8988T (cell line): ENCODE measurements at regions not wholly inside any gene's neighbourhood (a gene's known extent, or its start where the extent isn't known, plus 50 kb on each side); places are given as distances from the start of the nearest gene placed in this dataset.

ENCODE experiments used
- DNase-seq: peaks from one replicate; pipeline ENCODE4 v3.0.0; 2011

DNA sequence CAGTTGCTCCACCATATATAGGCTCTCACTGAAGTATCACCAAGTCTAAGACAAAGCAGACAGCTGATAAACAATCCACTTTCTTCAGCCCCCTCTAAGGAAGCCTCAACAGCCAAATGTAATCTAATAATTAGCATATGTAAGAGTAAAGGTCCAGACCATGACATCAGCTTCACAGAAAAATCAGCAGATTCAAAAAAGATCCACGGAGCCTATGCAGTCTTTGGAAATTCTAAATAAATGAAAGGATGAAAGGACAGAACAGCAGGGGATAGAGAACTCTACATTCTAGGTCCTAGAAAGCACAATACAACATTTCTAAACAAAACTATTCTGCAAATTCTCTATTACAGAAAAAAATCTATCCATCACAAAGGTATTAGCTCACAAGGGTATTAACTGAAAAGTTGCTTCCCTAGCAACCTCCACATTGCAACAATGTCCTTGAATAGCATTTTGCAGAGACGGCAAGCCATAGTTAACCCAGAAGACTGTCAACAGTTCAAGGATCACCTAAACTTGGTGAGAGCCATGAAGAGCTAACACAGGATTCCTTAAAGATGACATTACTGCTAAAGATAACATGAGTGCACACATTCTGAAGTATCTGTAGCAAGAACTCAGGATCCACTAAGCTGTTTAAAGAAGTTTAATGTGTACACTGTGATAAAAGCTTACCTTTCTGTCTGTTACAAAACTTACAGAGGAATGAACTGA is 74.3 kb downstream of the SIPA1L2 start:
- no peak for DNase-seq

DNA sequence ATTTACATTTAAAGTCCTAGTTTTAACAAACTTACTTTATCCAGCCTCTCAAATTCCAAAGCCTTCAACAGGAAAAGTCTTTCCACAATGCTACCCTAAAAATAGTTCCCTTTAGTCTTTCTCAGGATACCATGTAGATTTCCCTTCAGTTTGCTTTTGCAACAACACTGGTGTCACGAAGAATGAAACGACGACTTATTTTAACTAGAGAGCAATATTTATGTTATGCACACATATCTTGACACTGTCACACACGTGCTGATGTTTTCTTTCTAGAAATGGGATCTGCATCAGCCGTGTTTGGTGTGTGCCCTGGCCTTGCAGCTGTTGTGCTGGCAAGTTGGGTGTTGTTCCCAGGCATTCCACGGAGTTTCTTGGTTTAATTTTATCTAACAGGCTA is 75.5 kb downstream of the SIPA1L2 start:
- no peak for DNase-seq

DNA sequence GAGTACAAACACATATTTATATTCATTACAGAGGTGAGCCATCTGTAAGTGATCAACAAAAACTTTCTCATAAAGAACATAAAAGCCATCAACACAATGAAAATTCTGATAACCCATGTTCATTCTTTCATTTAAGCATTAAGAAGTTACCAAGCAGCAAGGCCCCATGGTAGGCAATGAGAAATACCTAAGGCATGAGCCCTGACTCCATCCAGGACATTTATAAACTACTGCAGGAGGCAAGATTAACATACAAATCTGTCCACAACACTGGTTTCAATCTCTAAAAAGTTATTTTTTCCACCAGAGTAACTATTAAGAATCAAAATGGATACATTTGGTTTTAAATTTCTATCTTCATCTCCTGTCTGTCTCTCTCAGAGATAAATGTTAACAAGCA is 76.1 kb downstream of the SIPA1L2 start:
- DNase-seq = no peak

DNA sequence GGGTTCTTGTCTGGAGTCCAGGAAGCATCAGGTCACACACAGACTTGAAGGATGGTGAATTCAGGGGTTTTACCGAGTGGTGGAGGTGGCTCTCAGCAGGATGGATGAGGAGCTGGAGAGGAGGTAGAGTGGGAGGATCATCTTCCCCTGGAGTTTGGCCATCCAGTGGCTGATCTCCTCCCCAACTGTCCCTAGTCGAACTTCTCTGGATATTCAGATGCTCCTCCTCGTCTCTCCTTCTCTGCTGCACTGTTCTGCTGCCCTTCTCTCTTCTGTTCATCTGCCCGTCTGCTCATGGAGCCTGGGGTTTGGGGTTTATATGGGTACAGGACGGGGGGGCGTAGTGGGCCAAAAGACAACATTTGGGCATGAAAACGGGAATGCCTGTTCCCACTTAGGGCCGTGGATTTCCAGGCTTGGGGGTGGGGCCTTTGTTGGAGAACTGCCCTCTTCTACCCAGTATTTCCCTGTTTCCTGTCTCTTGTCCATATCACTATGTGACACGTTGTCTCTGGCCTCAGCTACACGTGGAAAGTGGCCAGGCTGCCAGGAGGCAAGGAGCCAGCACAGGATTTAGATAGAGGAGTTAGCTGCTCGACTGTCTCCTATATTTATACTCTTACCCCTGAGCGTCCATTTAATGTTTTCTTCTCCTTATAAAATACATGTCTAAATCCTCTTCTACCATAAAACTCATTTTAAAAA is 76.7 kb downstream of the SIPA1L2 start:
- DNase-seq = no peak

DNA sequence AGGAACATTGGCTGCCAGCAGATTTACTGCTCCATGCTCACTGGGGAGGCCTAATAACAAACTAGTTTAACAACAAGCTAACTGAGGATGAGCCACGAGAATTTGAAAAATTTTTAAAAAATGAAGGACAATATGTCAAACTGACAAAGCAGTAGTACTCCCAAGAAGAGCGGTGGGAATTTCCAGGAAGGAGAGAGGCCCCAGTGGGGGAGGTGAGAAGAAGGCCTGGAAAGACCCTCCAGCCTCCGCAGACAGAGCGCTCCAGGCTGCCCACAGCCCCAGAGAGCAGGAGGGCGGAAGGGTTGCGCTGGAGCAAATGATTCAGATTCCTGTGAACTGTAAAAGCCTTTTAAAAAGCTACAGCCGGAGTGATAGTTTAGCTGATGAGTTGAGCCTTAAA is 78.5 kb downstream of the SIPA1L2 start:
- DNase-seq = no peak

DNA sequence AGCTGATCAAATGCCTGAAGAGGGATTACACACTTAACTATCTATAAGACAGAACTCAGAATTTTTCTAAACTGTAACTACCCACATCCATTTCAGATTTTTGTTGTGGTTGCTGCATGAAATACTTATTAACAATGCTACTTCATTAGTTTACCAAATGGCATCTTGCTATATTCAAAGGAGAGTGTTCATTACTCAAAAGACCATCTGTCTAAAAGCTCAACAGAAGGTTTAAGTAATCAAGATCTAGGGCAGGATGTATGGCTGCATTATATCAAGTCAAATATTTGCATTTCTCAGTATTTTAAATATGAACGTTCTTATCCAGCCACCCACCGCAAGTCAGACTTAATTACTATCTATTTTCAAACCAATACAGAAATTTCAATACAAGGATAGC is 79.9 kb downstream of the SIPA1L2 start:
- no peak for DNase-seq

DNA sequence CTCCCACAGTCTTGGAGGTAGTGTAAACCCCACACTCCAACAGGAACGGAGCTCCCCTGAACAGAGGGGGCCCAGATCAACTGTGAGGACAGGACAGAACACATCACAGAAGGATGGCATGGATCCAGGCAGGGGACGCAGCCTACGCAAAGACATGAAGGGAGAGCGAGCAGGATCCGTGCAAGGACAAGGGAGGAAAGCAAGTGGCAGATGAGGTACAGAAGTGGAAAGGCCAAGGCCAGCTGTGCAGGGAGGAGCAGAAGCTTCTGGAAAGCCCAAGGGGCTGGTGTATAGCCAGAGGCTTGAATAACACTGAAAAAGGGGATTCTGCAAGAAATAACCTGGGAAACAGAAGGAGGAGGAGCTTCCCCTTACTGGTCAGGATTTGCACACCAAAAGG is 81.2 kb downstream of the SIPA1L2 start:
- no peak for DNase-seq

DNA sequence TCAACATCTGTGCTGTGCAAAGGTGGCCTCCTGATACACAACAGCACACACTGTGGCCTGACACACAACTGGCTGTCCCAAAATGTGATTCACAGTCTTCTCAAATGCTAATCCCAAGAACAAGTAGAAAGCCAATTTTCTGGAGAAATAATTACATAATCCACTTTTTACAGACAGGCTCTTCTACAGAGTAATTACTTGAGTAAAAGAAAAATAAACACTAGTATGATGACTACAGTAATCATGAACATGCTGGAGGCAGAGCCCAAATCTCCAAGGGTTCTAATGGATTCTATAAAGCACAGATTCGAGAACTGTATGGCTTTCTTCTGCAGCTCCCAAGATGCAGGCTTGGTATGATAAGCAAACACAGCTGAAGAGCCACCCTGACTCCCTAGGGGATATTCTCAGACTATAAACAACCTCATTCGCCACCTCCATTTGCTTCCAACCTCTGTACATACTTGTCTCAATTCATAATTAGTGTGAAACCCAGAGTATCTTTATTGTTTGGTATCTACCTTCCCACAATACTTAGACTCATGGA is 81.9 kb downstream of the SIPA1L2 start:
- DNase-seq = no peak

DNA sequence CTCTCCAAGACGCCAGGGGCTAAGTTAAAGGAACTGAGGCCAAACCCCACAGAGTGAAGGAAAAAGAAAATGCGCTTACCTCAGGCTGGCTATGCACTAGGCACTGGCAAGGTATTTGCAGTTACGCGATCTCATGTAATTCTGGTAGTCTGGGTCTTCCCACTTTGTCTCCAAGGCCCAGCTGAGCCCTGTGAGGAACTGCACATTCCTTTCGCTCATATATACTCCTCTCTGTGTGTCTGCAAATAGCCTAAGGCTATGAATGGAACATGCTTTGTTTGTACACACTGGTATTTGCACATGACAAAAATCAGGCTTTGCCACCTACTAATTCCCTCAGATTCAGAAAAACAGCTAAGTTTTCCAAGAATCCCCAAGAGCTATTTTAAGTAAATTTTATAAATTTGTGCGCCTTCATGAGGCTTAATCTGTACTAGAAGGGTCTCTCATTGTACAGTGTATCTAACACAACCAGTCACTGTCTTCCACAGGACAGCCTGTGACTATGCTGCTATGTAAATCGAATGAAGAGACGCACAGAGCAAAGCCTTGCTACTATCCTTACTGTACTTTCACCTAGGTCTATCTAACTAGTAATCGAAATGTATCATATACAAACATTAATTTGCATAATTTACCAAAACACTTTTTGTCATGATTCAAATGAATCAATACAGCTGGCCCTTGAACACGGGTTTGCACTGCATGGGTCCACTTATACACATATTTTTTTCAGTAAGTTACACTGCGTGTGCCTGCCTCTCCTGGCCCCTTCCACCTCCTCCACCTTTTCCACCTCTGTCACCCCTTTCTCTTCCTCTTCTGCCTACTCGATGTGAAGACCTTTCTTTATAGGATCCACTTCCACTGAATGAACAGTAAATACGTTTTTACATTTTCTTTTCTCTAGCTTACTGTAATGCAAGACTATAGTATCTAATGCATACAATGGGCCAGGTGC is 87.0 kb downstream of the SIPA1L2 start:
- no peak for DNase-seq

DNA sequence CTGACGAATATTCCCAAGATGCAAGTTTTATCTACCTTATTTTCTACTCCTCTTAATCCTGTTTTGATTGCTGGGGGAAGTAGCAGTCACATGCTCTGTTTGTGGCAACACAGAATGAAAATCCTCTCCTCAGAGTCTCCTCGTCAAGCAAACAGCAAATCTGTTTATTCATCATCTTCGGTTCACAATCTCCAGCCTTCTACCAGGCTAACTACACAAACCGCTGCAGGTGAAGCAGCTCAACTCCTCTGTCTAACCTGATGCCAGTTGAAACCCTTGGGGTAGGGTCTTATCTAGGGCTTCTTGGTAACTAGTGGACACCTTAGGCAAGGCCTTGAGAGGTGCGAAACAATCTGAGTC is 91.0 kb downstream of the SIPA1L2 start:
- no peak for DNase-seq

DNA sequence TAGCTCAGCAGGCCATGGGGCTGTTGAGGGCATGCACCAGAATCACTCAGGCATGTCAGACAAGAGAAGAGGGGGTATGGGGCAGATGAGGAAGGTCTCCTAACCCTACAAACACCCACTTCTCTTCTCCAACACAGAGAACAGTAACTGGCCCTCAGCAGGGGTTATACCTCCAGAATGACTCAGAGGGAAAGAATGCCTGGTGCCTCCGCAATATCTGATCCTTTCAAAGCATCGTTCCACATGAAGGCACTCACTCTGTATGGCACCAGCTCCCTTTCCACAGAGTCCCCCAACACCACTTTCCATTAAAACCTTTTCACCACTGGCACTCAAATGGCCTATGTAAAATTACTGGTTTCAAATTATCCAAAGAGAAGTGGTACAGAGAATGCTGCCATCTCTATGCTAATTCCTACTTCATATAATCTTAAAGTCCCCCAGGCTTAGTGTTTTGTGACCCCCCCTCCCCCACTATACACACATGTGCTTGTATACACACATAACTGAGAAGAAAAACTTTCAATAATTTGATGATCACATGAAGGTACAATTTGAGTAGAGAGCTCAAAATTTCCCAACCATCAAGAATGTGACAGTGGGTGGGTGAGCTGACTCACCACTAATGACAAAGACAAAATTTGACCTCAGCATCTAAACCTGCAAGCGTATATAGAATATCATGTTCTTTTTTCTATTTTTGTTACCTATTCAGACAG is 91.5 kb downstream of the SIPA1L2 start:
- peak; percentile 19 for DNase-seq

DNA sequence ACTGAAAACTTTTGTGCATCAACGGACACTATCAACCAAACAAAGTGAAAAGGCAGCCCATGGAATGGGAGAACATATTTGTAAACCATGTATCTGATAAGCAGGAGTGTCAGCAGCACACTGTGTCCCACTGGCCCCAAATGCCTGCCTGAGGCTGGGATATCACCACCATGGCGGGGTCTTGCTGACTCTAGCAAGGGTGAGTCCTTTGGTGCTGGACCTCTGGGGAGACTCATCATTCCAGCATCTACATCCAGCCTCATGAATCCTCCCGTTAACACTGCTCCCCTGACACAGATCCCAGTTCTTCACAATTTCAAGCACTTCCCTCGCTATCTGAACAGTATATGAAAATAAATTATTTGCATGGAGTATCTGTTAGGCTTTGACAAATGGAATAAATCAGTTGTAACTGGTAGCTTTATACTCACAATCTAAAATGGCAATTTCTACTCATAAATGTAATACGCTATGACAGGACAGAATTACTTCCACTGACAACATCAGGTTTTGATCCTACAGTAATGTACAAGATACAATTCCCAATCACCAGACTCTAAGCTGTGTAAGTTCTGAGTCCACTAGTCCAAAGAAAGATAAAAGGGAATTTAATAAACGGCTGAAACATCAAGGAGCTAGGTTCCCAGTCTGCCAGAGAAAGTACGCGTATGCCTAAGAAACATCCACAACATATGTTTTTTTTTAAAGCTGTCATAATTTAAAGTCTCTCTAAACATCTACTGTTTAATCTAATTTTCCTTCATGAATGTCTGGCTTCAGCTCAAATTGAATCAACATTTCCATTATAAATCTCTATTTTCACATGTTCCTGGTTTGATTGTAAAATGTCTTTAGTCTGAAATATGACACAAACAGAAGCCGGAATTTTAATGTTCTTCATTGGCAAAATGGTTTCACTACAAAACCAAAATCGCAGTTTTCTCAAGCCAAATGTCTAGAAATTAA is 95.1 kb downstream of the SIPA1L2 start:
- DNase-seq = no peak

DNA sequence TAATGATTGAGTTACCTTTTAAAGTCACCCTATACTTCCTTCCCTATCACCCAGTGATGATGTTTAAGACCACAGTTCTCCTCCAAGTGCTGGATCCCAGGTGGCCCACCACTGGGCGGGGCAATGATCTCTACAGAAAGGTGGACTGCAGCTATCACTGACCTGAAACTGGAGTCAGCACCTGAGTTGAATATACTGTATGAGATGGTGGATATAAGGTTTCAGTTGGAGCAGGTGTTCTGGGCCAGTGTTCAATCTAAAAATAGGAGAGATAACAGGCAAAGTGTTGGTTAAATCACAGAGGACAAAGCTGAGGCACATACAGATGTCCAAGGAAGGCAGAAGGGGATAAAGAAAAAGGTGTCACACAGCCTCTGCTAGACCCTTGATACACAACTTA is 96.6 kb downstream of the SIPA1L2 start:
- no peak for DNase-seq

DNA sequence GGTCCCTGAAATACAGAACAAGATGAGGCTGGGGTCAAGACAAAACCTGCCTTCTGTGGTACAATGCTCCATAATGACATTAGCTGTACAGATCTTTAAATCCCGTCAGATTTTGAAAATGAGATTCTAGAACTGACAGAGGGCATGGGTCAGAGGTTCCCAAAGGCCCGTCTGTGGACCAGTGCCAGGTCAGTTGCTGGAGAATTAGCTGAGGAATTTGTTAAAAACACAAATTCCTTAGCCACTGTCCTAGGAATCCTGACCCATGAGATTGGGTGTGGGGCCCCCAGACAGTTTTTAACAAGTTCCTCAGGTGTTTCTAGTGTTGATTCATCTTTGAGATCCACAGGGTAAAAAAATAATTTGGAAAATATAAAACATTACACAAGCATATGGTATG is 97.0 kb downstream of the SIPA1L2 start:
- DNase-seq = no peak

DNA sequence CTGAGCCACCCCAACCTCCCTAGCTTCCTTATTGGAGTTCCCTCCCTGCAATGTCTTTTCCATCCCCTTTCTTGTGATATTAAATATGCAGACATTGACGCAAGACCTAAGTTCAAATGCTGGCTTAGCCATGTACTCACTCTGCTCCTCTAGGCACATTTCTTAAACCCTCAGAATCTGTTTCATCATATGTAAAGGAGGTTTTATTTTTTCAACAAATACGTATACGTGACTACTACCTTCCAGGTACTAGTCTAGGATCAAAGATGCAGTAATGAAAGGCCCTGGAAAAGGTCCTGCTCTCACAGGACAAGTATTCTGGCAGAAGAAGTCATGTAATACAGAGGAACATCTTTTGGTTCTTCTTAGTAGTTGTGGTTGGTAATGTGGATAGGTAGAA is 98.6 kb downstream of the SIPA1L2 start:
- DNase-seq = no peak

DNA sequence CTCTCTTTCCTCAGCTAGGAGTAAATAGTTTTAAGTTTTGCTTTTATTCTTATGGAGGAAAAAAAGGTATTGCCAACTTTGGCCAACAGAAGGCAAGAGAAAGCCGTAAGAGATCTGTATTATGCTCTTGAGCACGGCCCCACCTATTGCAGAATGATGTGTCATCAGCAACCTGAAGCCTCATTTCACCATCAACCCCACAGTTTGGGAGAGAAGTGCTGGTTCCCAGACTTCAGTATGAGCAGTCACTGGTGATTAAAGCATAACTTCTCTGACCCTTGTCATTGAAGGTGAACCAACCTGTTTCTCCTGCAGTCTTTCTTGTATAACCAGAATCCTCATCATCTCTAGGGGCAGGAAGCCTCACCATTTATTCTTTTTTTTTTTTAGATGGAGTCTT is 100.2 kb downstream of the SIPA1L2 start:
- DNase-seq = no peak

DNA sequence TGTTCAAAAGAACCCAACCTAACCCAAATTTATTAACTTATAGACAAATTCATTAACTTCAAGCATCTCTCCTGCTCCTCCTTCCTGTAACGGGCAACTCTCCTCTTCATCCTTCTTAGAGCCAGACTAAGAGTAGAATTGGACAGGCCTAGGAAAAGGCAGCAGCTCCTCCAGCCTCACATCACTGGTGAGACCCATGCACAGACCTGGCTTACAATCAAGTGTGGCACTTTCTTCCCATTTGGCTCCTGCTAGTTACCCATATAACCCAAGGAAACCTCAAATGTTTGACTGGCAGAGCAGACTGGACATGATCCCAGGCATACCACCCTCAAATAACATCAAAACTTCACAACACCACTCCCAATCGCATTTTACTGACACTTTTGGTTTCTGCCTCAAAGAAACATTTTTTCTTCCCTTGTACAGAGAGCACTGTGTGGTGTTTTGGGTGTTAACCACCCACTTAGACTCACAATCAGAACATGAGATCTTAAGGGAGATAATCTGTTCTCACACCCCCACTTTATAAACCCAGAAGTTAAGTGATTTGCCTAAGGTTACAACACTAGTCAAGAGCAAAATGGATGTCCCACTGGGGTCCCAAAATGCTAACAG is 101.4 kb downstream of the SIPA1L2 start:
- no peak for DNase-seq

DNA sequence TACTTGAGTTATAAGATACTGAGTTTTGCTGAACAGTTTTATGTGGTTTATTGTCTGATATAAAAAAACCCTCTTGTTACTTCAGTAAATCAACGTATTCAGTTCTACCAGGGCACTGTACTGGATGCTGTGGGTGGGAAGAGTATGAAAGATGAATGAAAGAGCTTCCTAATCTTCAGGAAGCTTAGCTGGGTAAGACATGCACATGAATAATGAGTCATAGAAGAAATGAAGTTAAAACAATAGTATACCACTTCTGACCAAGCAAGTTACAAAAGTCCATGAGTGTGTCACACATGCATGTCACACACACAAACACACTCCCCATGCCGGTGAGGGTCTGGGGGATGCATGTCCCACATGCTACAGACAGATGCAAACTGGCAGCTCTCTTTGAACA is 105.9 kb downstream of the SIPA1L2 start:
- no peak for DNase-seq

DNA sequence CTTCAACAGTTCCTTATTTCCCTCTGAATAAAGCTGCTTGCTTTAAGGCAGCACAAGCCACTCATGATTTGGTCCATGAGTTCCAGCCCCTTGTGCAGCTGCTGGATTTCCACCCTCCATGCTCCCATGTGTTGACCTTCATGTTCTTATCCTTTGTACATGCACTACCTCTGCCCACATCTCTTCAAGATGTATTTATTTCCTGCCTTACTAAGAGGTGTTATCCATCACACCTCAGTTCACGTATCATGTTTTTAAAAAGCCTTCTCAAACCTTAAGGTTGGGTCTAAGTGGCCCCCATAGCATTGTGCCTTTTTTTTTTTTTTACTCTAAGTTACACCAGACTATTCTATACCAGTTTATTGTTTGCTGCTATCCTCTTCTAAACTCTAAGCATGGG is 107.7 kb downstream of the SIPA1L2 start:
- DNase-seq = no peak

DNA sequence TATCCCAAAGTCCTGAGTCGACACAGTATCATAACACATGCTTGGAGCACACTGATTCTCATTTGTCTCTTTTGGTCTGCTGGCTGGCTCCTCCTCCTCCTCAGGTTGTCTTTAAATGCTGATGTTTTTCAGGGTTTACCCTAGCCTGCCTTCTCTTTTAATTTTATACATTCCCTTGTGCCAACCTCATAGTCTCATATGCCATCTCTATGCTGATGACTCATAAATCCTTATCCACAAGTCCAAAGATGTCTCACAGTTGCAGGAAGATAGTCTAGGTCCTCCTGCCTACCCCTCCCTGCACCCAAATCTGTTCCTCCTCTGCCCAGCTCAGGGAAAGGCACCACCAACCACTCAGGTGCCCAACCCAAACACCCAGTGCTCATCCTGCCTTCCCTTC is 108.3 kb downstream of the SIPA1L2 start:
- DNase-seq = no peak

DNA sequence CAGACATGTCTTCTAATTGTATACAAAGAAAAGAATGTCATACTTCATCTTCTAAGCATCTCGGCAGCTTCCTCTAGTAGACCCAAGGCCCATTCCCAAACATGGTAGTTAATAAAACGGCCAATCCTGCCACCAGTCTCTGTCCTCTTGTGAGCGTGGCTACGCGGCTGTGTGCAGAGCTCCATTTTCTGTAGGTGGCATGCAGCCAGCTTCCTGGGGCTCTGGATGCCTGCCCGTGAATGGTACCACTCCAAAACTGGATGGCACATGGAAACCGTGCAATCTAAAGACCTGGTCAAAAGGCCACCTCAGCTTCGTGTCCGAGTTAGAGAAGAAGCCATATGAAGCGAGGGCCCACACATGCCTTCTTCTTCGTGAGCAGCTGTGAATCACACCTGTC is 110.7 kb downstream of the SIPA1L2 start:
- no peak for DNase-seq
